Neural cell (in vitro differentiated cells): ENCODE measurements at regions not wholly inside any gene's neighbourhood (a gene's known extent, or its start where the extent isn't known, plus 50 kb on each side); places are given as distances from the start of the nearest gene placed in this dataset.

ENCODE experiments used
- TAF1 ChIP-seq: IDR thresholded peaks from 2 replicates; pipeline ENCODE4 v1.6.1; 2012; ENCODE audit warnings: low read depth
- TF ChIP-seq, protein P1 (sequence below): fragments of 450-650 bp; IDR thresholded peaks from 2 replicates; pipeline ENCODE4 v1.5.1; 2014; ENCODE audit warnings: antibody characterized with exemption, mild to moderate bottlenecking, moderate library complexity; ENCODE audit not compliant: poor library complexity, severe bottlenecking

DNA sequence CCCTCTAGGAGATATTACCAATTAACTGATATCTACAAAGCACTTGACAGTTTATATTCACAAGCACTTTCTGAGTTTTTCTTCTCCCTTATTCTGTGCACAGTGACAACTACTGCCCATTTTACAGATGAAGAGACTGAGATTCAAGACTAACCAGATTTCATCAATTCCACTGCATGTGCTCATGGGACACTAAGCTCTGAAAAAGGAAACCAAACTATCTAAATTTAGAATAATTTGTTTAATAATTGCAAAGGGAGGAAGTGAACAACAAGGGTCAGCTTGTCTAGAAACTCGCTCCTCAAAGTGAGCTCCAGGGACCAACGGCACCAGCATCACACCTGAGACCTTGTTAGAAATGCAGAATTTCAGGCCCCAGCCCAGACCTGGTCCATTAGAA lies 50.8 kb upstream of the MYLIP start:
- TF ChIP-seq, protein P1, sequence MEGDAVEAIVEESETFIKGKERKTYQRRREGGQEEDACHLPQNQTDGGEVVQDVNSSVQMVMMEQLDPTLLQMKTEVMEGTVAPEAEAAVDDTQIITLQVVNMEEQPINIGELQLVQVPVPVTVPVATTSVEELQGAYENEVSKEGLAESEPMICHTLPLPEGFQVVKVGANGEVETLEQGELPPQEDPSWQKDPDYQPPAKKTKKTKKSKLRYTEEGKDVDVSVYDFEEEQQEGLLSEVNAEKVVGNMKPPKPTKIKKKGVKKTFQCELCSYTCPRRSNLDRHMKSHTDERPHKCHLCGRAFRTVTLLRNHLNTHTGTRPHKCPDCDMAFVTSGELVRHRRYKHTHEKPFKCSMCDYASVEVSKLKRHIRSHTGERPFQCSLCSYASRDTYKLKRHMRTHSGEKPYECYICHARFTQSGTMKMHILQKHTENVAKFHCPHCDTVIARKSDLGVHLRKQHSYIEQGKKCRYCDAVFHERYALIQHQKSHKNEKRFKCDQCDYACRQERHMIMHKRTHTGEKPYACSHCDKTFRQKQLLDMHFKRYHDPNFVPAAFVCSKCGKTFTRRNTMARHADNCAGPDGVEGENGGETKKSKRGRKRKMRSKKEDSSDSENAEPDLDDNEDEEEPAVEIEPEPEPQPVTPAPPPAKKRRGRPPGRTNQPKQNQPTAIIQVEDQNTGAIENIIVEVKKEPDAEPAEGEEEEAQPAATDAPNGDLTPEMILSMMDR: no peak
- TF ChIP-seq TAF1: no peak
